ENCODE measurements at regions not wholly inside any gene's neighbourhood (a gene's known extent, or its start where the extent isn't known, plus 50 kb on each side); places are given as distances from the start of the nearest gene placed in this dataset.

- DNase-seq, result no peak
Measured at GRCh38 chr17:79468183-79468944, 142.5 kb downstream of the RBFOX3 start.

DNA sequence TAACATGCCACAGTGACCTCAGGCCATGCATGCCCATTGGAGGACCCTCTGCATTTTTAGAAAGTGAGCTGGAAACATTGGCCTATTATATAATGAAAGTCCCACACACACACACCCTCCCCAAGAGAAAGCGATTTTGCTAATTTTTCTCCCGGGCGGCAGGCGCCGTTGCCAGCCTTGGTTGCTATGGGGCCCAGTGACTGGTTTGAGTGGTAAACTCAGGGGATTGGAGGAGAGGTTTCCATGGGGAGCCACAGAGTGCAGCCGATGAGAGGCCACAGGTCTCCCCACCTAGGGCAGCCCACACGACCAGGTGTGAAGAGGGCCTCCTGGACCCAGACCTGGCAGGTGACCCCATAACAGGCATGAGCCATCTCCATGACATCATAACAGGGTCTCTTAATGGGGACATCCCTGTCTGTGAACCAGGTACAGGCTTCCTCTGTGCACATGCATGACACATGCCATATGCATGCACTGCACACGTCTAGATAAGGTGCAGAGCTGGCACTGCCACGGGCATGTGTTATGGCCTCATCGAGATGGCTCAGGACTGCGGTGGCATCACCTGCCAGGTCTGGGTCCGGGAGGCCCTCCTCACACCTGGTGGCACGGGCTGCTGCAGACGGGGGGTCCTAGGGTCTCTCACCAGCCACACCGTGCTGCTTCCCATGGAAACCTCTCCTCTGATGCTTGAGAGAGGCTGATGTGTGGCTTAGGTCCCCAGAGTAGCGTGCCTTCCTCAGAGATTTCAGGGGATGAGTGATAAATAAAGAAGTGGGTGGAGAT, 144.1 kb downstream of the RBFOX3 start:
- DNase-seq, result no peak

- DNase-seq, result no peak
Measured at GRCh38 chr17:79465681-79466025, 145.2 kb downstream of the RBFOX3 start.

DNA sequence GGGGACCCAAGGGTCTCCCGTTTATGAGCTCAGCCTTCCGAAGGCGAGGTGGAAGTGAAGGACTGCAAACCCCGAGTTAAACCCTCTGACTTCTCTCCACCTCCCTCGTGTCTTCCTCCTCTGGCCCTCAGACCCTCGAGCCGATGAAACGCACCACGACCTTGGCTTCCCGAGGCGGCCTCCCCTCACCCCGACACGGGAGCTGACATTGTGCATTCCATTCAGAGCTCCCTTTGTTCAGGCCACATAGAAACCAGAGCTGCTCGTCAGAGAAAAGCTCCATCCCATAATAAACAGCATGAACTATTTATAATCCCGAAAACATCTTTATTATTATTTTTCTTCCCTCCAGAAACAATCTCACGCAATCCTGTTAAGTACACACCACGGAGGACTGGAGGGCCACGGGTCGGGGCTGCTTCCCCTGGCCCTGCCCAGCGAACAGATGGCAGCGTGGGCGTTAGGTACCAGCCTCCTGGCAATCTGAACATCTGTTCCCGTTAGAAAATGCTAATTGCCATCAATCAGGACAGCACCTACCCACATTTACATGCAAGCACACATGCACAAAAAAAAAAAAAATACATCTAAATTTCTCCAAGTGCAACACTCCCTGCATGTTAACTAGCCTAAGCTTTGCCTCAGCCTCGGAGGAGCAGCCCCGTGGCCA, 145.7 kb downstream of the RBFOX3 start:
- DNase-seq, result no peak

DNA sequence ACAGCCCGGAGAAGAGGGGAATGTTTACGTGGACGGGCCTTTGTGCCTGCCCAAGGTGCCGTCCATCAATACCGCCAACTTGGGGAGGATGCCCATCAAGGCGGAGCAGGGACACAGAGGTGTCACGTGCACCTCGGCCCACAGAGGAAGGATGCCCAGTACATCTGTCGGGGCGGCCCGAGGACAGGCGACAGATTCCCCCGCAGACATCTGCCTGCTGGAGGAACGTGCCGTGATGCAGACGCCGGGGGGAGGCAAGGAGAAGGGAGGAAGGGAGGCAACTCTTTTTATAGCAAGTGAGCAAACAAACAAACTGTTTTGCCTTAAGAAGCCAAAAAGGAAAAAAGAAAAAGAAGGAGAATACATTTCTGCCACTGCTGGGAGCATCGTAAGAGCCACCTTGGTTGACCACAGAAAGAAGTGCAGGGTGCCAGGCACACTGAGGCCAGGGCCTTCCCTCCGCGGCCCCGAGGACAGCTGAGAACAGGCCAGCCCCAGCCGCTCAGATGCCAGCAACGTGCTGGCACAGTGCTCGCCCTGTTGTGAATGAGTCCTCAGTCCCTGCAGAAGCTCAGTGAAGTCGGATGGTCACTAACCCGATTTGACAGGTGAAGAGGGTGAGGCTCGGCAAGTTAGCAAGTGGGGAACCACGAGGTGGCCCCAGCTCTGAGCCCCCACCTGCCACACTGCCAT, 146.4 kb downstream of the RBFOX3 start:
- DNase-seq, result no peak

DNA sequence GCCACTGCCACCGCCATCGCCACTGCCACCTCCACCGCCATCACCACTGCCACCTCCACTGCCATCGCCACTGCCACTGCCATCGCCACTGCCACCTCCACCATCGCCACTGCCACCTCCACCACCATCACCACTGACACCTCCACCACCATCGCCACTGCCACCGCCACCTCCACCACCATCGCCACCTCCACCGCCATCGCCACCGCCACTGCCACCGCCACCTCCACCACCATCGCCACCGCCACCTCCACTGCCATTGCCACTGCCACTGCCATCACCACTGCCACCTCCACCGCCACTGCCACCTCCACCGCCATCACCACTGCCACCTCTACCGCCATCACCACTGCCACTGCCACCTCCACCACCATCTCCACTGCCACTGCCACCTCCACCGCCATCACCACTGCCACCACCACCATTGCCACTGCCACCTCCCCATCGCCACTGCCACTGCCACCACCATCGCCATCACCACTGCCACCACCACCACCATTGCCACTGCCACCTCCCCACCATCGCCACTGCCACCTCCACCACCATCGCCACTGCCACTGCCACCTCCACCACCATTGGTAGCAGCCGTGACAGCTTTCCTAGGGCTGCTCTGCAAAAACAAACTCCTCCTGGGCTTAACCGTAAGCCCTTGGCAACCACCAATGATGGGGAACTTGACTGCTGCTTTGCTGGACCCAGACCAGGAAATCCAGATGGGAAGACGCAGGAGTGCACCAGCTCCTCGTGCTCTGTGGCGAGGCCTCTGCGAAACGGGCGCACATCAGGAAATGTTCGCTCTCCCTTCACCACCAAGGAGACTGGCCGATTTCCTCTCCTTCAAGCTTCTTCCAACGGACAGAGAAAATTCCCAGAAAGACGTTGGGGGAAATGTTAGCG, 147.2 kb downstream of the RBFOX3 start:
- no peak for DNase-seq

DNA sequence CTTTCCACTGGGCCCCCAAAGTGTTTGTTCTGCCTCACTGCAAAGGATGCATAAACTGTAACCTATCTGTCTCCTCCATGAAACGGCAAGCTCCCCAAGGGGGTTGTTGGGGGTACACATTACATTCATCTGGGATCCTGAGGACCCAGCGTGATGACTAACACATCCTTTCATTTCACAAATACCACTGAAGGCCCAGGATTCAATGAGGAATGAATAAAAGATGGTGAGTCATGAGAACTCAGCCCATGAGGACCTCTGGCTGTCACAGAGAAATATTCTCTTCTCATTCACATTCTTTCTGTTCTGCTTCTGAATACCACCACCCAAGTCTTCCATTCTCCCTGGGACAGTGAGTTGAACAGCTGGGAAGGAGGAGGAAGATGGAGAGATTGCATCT, 149.8 kb downstream of the RBFOX3 start:
- no peak for DNase-seq

- no peak for DNase-seq
Measured at GRCh38 chr17:79459846-79460245, 151.0 kb downstream of the RBFOX3 start.

DNA sequence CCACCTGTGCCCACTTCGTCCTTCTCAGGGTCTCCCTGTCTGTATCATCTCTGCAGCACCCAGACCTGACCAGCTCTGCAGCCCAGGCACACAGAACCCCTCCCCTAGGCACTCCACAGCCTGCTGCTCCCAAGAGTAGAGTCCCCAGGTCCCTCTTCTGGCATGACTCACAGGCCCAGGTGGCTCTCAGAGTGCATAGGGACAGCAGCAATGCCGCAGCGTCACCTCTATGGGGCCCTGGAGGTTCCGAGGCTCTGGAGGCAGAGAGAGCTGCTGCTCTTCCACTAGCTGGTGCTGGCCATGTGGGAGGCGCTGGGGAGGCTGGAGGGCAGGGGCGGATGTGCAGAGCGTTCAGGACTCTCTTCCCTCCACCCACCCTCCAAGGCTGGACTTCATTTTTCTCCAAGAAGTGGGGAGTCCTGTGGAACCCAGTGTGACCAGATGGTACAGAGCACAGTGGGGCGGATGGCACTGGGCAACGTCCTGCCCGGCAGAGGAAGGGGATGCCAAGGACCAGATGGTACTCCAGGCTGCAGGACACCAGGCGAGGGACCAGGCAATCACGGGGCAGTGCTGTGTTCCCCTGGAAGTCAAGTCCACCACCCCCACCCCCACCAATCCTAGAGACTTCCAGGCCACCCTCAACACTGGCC, 151.7 kb downstream of the RBFOX3 start:
- DNase-seq, result no peak

GRCh38 chr17:79458356-79458755, 152.5 kb downstream of the RBFOX3 start:
- DNase-seq, result no peak

GRCh38 chr17:79457889-79458288, 153.0 kb downstream of the RBFOX3 start:
- DNase-seq, result no peak

GRCh38 chr17:79457376-79457775, 153.5 kb downstream of the RBFOX3 start:
- no peak for DNase-seq

DNA sequence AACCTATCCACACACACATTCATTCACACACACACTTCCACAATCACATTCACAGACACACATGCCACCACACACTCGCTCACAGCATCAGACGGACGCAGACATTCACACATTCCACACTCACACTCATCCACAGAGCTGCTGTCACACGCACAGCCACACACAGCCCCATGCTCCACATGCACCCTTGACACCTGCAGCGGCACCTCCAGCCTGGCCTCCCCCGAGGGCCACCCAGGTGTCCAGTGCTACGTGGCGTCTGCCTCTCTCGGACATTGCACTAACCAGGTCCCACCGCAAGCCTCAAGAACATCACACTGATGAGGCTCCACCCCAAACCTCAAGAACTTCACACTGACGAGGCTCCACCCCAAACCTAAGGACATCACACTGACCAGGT, 155.2 kb downstream of the RBFOX3 start:
- no peak for DNase-seq

DNA sequence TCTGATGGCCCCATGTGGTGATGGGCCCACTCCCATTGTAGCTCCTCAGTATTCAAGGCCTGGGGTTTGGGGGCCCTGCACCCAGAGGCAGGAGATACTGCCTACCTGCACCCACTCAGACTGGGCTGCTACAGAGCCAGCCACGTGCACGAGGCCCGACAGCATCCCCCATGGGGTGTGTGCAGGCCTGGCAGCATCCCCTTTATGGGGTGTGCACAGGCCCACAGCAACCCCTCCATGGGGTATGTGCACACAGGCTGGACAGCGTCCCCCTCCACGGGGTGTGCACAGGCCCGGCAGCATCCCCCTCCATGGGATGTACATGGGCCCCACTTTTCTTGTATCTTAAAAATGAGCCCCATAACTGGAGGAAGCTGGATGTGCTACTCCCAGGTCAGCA, 156.0 kb downstream of the RBFOX3 start:
- no peak for DNase-seq

DNA sequence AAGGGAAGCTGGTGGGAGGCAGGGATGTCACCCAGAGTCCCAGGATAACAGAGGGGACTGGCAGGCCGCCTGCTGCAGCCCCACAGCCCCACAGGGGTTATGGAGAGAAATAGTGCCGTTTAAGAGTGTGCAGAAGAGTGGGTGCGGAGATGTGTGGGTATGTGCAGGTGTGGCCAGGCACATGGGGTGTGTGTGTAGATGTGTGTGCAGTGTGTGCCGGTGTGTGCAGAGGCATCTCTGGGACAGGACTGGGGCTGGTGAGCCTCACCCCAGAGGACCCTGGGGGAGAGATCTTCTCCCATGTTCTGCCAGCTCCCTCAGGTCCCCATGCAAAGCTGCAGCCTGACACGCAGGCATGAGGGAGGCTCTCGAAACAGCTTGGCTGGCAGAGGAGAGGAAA, 157.4 kb downstream of the RBFOX3 start:
- no peak for DNase-seq

DNA sequence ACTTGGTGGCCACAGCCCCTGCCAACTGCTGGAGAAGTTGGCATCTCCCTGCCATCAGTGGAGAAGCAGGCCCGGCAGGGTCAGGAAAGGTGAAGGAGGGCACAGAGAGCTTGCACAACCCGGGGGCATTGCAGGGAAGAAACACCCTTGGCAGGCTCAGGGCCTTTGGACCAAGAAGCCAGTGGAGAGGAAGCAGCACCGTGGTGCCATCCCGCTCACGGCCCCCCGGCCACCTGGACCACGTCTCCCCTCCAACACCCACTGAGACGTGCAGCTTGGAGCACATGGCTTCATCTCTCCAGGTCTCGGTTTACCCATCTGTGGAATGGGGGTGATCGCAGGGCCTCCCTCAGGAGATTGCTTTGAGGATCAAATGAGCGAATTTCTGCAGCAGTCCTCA, 158.1 kb downstream of the RBFOX3 start:
- DNase-seq, result no peak

DNA sequence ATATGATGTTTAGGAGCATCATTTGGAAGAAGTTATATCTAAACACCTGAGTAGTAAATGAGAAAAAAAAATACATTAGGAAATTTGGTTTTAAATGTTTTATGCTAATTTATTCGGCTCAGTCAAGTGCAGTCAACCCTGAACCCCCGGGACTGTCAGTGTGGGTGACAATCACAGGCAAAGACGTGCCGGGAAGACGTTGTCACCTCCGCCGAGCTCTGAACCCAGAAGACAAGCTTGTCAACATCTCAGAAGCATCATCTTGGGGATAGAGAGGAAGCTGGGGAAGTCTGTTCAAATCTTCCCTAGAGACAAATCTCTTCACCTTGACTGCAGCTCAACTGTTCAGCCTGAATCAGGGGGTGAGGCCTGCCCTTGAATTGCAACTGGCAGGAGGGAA, 159.7 kb downstream of the RBFOX3 start:
- DNase-seq, result no peak

GRCh38 chr17:79446399-79447009, 164.3 kb downstream of the RBFOX3 start:
- DNase-seq, result no peak

- DNase-seq, result no peak
Measured at GRCh38 chr17:79444198-79444597, 166.7 kb downstream of the RBFOX3 start.

GRCh38 chr17:79443026-79443425, 167.8 kb downstream of the RBFOX3 start:
- no peak for DNase-seq
